ENCODE measurements at regions not wholly inside any gene's neighbourhood (a gene's known extent, or its start where the extent isn't known, plus 50 kb on each side); places are given as distances from the start of the nearest gene placed in this dataset.

DNA sequence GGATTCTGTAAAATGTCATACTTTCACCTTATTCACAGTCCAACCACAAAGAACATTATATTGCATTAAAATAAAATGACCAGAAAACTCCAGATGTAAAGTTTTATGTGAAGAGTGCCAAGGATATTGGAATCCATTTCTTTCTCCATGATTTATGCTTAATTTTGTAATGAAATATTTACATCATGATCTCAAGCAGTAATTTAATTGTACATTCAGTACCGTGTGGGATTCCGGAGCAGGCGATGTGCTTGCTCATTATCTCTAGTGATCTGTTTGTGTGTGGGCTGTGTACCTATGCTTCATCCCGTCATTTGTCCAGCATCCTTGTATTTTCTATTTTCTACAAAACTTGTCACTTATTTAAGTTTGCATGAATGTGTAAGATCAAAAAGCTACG is 415.9 kb upstream of the SLC8A1 start:
- Mint-ChIP-seq H3K4me3 (no peak overlapping the region), H3K27ac (no peak overlapping the region), H3K27me3 (ENCODE audit: low read depth in 3 of 3) (no peaks in the 10 kb centered on the region), H3K9me3 (peaks cover 0 to 4% (median 1%) of the 10 kb centered on the region in 7 donors), H3K36me3 (no peaks in the 10 kb centered on the region), H3K4me1 (peaks cover 4% of the 10 kb centered on the region)
- no peaks in the 10 kb centered on the region for H3K36me3 ChIP-seq (replicated peaks in 1 of 2; ENCODE audit: control insufficient read depth in 1 of 2, insufficient read depth in 2 of 2, low read length in 2 of 2)
- no peak overlapping the region for H3K4me2 ChIP-seq (replicated peaks; ENCODE audit: extremely low read depth, low read length, poor library complexity, severe bottlenecking)
- no CpG with 5 or more reads among the region's 5 CpGs for WGBS (ENCODE audit: insufficient coverage)
- H3K4me1 ChIP-seq (ENCODE audit: control insufficient read depth in 1 of 2, insufficient read depth in 2 of 2, low read length in 2 of 2): no peaks in the 10 kb centered on the region
- no peaks in the 10 kb centered on the region for H3K27me3 ChIP-seq (ENCODE audit: control insufficient read depth in 2 of 2, insufficient read depth in 2 of 2, low read length in 2 of 2)
- TF ChIP-seq, protein P1, sequence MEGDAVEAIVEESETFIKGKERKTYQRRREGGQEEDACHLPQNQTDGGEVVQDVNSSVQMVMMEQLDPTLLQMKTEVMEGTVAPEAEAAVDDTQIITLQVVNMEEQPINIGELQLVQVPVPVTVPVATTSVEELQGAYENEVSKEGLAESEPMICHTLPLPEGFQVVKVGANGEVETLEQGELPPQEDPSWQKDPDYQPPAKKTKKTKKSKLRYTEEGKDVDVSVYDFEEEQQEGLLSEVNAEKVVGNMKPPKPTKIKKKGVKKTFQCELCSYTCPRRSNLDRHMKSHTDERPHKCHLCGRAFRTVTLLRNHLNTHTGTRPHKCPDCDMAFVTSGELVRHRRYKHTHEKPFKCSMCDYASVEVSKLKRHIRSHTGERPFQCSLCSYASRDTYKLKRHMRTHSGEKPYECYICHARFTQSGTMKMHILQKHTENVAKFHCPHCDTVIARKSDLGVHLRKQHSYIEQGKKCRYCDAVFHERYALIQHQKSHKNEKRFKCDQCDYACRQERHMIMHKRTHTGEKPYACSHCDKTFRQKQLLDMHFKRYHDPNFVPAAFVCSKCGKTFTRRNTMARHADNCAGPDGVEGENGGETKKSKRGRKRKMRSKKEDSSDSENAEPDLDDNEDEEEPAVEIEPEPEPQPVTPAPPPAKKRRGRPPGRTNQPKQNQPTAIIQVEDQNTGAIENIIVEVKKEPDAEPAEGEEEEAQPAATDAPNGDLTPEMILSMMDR (IDR thresholded peaks at IDR 0.05): no peak
- intact Hi-C loops (cut with micrococcal nuclease): no loop called here
- H3K4me3 ChIP-seq (replicated peaks in 1 of 3; ENCODE audit: low read depth in 2 of 3, low read length in 3 of 3): no peak overlapping the region
- no peaks in the 10 kb centered on the region for H3K79me2 ChIP-seq (ENCODE audit: insufficient read depth, low read length)
- H3K9ac ChIP-seq (ENCODE audit: insufficient read depth, low read length, poor library complexity, severe bottlenecking): no peak overlapping the region
- no peaks in the 10 kb centered on the region for H4K20me1 ChIP-seq (ENCODE audit: insufficient read depth, low read length)
- no peak for DNase-seq
- H2AFZ ChIP-seq (ENCODE audit: insufficient read depth, low read depth, low read length, poor library complexity, severe bottlenecking): no peak overlapping the region
- no peak overlapping the region for H3K27ac ChIP-seq (ENCODE audit: low read depth in 1 of 2, low read length in 2 of 2)
- no peaks in the 10 kb centered on the region for H3K9me3 ChIP-seq (replicated peaks in 1 of 2; ENCODE audit: control insufficient read depth in 1 of 2, insufficient read depth in 1 of 2, low read length in 2 of 2)

DNA sequence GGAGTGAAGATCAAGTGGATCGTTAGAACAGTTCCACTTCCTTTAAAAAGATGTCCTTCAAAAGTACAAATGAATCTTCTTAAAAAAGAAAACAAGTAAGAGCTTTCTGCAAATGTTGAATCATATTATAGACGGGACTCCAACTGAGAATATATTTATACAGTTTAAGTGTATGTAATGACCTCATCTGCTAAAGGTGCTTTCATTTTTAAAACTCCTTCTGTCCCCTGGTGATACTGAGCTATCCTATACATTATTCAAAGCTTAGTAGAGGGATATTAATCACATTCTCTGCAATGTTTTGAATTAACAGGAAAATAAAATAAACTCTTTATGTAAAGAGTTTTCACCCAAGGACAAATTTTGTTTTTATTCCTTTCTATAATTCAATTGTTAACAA is 420.7 kb upstream of the SLC8A1 start:
- no peak overlapping the region for H3K4me3 Mint-ChIP-seq
- Histone ChIP-seq H4K20me1 (ENCODE audit: insufficient read depth, low read length) (no peaks in the 10 kb centered on the region), H3K4me3 (replicated peaks in 1 of 3; ENCODE audit: low read depth in 2 of 3, low read length in 3 of 3) (no peak overlapping the region), H2AFZ (ENCODE audit: insufficient read depth, low read depth, low read length, poor library complexity, severe bottlenecking) (no peak overlapping the region), H3K4me1 (ENCODE audit: control insufficient read depth in 1 of 2, insufficient read depth in 2 of 2, low read length in 2 of 2) (no peaks in the 10 kb centered on the region), H3K27ac (ENCODE audit: low read depth in 1 of 2, low read length in 2 of 2) (no peak overlapping the region), H3K79me2 (ENCODE audit: insufficient read depth, low read length) (no peaks in the 10 kb centered on the region), H3K4me2 (replicated peaks; ENCODE audit: extremely low read depth, low read length, poor library complexity, severe bottlenecking) (no peak overlapping the region), H3K9me3 (replicated peaks in 1 of 2; ENCODE audit: control insufficient read depth in 1 of 2, insufficient read depth in 1 of 2, low read length in 2 of 2) (no peaks in the 10 kb centered on the region), H3K36me3 (replicated peaks in 1 of 2; ENCODE audit: control insufficient read depth in 1 of 2, insufficient read depth in 2 of 2, low read length in 2 of 2) (no peaks in the 10 kb centered on the region), H3K9ac (ENCODE audit: insufficient read depth, low read length, poor library complexity, severe bottlenecking) (no peak overlapping the region), H3K27me3 (ENCODE audit: control insufficient read depth in 2 of 2, insufficient read depth in 2 of 2, low read length in 2 of 2) (no peaks in the 10 kb centered on the region)
- H3K27ac Mint-ChIP-seq: no peak overlapping the region
- TF ChIP-seq, protein P1 (IDR thresholded peaks at IDR 0.05): no peak
- intact Hi-C loops (cut with micrococcal nuclease): no loop called here
- WGBS (ENCODE audit: insufficient coverage): no CpG with 5 or more reads among the region's 2 CpGs
- H3K9me3 Mint-ChIP-seq: peaks cover 0 to 1% (median 0%) of the 10 kb centered on the region in 7 donors
- no peaks in the 10 kb centered on the region for H3K27me3 Mint-ChIP-seq (ENCODE audit: low read depth in 3 of 3)
- no peaks in the 10 kb centered on the region for H3K36me3 Mint-ChIP-seq
- peaks cover 4% of the 10 kb centered on the region for H3K4me1 Mint-ChIP-seq
- DNase-seq: no peak
